Keratinocyte (primary cell): ENCODE measurements at regions not wholly inside any gene's neighbourhood (a gene's known extent, or its start where the extent isn't known, plus 50 kb on each side); places are given as distances from the start of the nearest gene placed in this dataset.

Source experiments
- DNase-seq: peaks from one replicate; pipeline ENCODE4 v3.0.0-alpha.2; 2011; ENCODE audit warnings: low read depth, missing footprints, low spot score
- FAIRE-seq: peaks from 2 replicates; lab custom pipeline; 2011; peaks lifted over from hg19 to GRCh38; lab: Jason Lieb, UNC
- H2AFZ ChIP-seq: 2 replicates; pipeline ENCODE4 v1.6.0; 2012; ENCODE audit warnings: low read length, control low read depth, inconsistent platforms; ENCODE audit not compliant: control insufficient read depth
- H3K27ac ChIP-seq: 2 replicates; pipeline ENCODE4 v1.5.1; 2011; ENCODE audit warnings: low read length; ENCODE audit not compliant: control insufficient read depth, insufficient read depth
- H3K27me3 ChIP-seq: 3 replicates; pipeline ENCODE4 v1.6.0; 2011; ENCODE audit warnings: low read length; ENCODE audit not compliant: control insufficient read depth, insufficient read depth; ENCODE audit errors: extremely low read depth
- H3K36me3 ChIP-seq, 2 experiments: 2 replicates in 1 of 2; 3 replicates in 1 of 2; pipeline ENCODE4 v1.5.1; 2011; ENCODE audit warnings: low read length in 2 of 2, mild to moderate bottlenecking in 1 of 2; ENCODE audit not compliant: control insufficient read depth in 2 of 2, insufficient read depth in 2 of 2; ENCODE audit errors: extremely low read depth in 1 of 2
- H3K4me1 ChIP-seq: 3 replicates; pipeline ENCODE4 v1.5.1; 2011; ENCODE audit warnings: low read length; ENCODE audit not compliant: control insufficient read depth, insufficient read depth; ENCODE audit errors: extremely low read depth
- H3K4me2 ChIP-seq: 3 replicates; pipeline ENCODE4 v1.6.0; 2011; ENCODE audit warnings: low read depth, low read length; ENCODE audit not compliant: control insufficient read depth, insufficient read depth; ENCODE audit errors: extremely low read depth
- H3K4me3 ChIP-seq, 3 experiments: fragments of 200-600 bp in 1 of 3; sonication (generic) in 1 of 3; 2 replicates in 2 of 3; 3 replicates in 1 of 3; pipeline ENCODE4 v1.5.1; 2011 to 2016; ENCODE audit warnings: low read length in 3 of 3, mild to moderate bottlenecking in 3 of 3, control low read depth in 2 of 3, inconsistent platforms in 1 of 3, low read depth in 1 of 3, mixed read lengths in 1 of 3, mixed run types in 1 of 3, moderate library complexity in 1 of 3; ENCODE audit not compliant: control insufficient read depth in 2 of 3, insufficient read depth in 2 of 3; ENCODE audit errors: extremely low read depth in 1 of 3
- H3K79me2 ChIP-seq: 2 replicates; pipeline ENCODE4 v1.6.0; 2012; ENCODE audit warnings: low read length; ENCODE audit not compliant: control insufficient read depth, insufficient read depth
- H3K9ac ChIP-seq: 3 replicates; pipeline ENCODE4 v1.6.0; 2011; ENCODE audit warnings: low read length; ENCODE audit not compliant: control insufficient read depth, insufficient read depth; ENCODE audit errors: extremely low read depth
- H3K9me1 ChIP-seq: 3 replicates; pipeline ENCODE4 v1.6.0; 2011; ENCODE audit warnings: low read length; ENCODE audit not compliant: control insufficient read depth, insufficient read depth; ENCODE audit errors: extremely low read depth
- H3K9me3 ChIP-seq: 2 replicates; pipeline ENCODE4 v1.5.1; 2012; ENCODE audit warnings: low read depth, low read length; ENCODE audit not compliant: control insufficient read depth
- H4K20me1 ChIP-seq: 3 replicates; pipeline ENCODE4 v1.6.0; 2011; ENCODE audit warnings: low read length; ENCODE audit not compliant: control insufficient read depth, insufficient read depth; ENCODE audit errors: extremely low read depth
- CTCF ChIP-seq, 3 experiments: IDR thresholded peaks in 1 of 3; conservative IDR thresholded peaks in 1 of 3; optimal IDR thresholded peaks in 1 of 3; 2 replicates in 2 of 3; 3 replicates in 1 of 3; pipeline versions ENCODE3 to v1.5.1; 2011; ENCODE audit warnings: low read length in 3 of 3, mild to moderate bottlenecking in 3 of 3, moderate library complexity in 2 of 3, control low read depth in 1 of 3, inconsistent platforms in 1 of 3; ENCODE audit not compliant: insufficient read depth in 2 of 3; ENCODE audit errors: extremely low read depth in 1 of 3
- EZH2 ChIP-seq: IDR thresholded peaks from one replicate; pipeline ENCODE4 v1.6.1; 2012; ENCODE audit warnings: inconsistent platforms, mild to moderate bottlenecking, low read length, moderate library complexity
- dilution Hi-C: fragments of 300-500 bp; cut with MboI; formaldehyde crosslinking; loops from one replicate; pipeline ENCODE4 v1.7.0; 2020; ENCODE audit warnings: low sequenced_read_pairs; ENCODE audit not compliant: extremely low pct_ligation_motif_present

- H4K20me1 ChIP-seq = no peaks in the 10 kb centered on the region
- H3K4me1 ChIP-seq = peaks cover 11% of the 10 kb centered on the region
- no peaks in the 10 kb centered on the region for H3K9me3 ChIP-seq
- no peak for TF ChIP-seq EZH2
- TF ChIP-seq CTCF (optimal IDR thresholded peaks at IDR 0.05 in 1 of 3, IDR thresholded peaks at IDR 0.05 in 1 of 3, conservative IDR thresholded peaks at IDR 0.05 in 1 of 3; ENCODE audit: extremely low read depth in 1 of 3, insufficient read depth in 2 of 3, low read length in 3 of 3) = no peak
- no peak overlapping the region for H3K4me3 ChIP-seq
- no peak overlapping the region for H3K4me2 ChIP-seq
- dilution Hi-C loops = no loop called here
- H3K9me1 ChIP-seq = no peaks in the 10 kb centered on the region
- H3K79me2 ChIP-seq = no peaks in the 10 kb centered on the region
- no peak overlapping the region for H3K9ac ChIP-seq
- H3K36me3 ChIP-seq = no peaks in the 10 kb centered on the region
- no peak overlapping the region for H2AFZ ChIP-seq
- FAIRE-seq (no peak), DNase-seq (no peak)
- H3K27ac ChIP-seq = no peak overlapping the region
- H3K27me3 ChIP-seq = no peaks in the 10 kb centered on the region
These were observed 131.1 kb downstream of the FAM161A start for GRCh38 chr2:61722800-61723199.

- H3K4me1 ChIP-seq = peaks cover 11% of the 10 kb centered on the region
- no peaks in the 10 kb centered on the region for H3K27me3 ChIP-seq
- H3K9ac ChIP-seq = no peak overlapping the region
- no peaks in the 10 kb centered on the region for H3K9me3 ChIP-seq
- FAIRE-seq = no peak
- dilution Hi-C loops = no loop called here
- H4K20me1 ChIP-seq = no peaks in the 10 kb centered on the region
- no peaks in the 10 kb centered on the region for H3K79me2 ChIP-seq
- no peak overlapping the region for H2AFZ ChIP-seq
- DNase-seq = no peak
- H3K4me2 ChIP-seq = no peak overlapping the region
- TF ChIP-seq EZH2 (no peak), CTCF (optimal IDR thresholded peaks at IDR 0.05 in 1 of 3, IDR thresholded peaks at IDR 0.05 in 1 of 3, conservative IDR thresholded peaks at IDR 0.05 in 1 of 3; ENCODE audit: extremely low read depth in 1 of 3, insufficient read depth in 2 of 3, low read length in 3 of 3) (no peak)
- no peak overlapping the region for H3K27ac ChIP-seq
- no peaks in the 10 kb centered on the region for H3K9me1 ChIP-seq
- H3K4me3 ChIP-seq = no peak overlapping the region
- H3K36me3 ChIP-seq = no peaks in the 10 kb centered on the region
These were observed 131.5 kb downstream of the FAM161A start for GRCh38 chr2:61722318-61722717.
